Fibroblast of the aortic adventitia (primary cell): ENCODE measurements at regions not wholly inside any gene's neighbourhood (a gene's known extent, or its start where the extent isn't known, plus 50 kb on each side); places are given as distances from the start of the nearest gene placed in this dataset.
"Not testable (repeated sequence)": the region's sequence is repeated elsewhere in the genome, so short reads cannot be mapped to it uniquely, and the experiment has no call there.

ENCODE experiments used
- DNase-seq: peaks from one replicate; pipeline ENCODE4 v3.0.0-alpha.2; 2010; ENCODE audit warnings: low read depth
- H3K4me3 ChIP-seq: 2 replicates; pipeline ENCODE4 v1.5.1; 2011; ENCODE audit warnings: low read depth, mild to moderate bottlenecking, control low read depth, low read length, moderate library complexity
- CTCF ChIP-seq: IDR thresholded peaks from 2 replicates; pipeline ENCODE4 v1.5.1; 2011; ENCODE audit warnings: mild to moderate bottlenecking, low read length, control low read depth, inconsistent platforms; ENCODE audit not compliant: insufficient read depth

- peak; percentile 17 for DNase-seq
- not testable (repeated sequence) for H3K4me3 ChIP-seq
Observed at GRCh38 chr16:70014915-70015314, 63.8 kb downstream of the CLEC18A start.

GRCh38 chr16:70016751-70017150, 65.6 kb downstream of the CLEC18A start:
- not testable (repeated sequence) for DNase-seq, H3K4me3 ChIP-seq

GRCh38 chr16:70018254-70018653, 67.1 kb downstream of the CLEC18A start:
- TF ChIP-seq CTCF = no peak
- peak; percentile 4 for DNase-seq
- no peak overlapping the region for H3K4me3 ChIP-seq

- H3K4me3 ChIP-seq, DNase-seq: not testable (repeated sequence)
Observed at GRCh38 chr16:70023207-70023606, 72.1 kb downstream of the CLEC18A start.

GRCh38 chr16:70023956-70024355, 72.8 kb downstream of the CLEC18A start:
- not testable (repeated sequence) for DNase-seq, H3K4me3 ChIP-seq

- not testable (repeated sequence) for H3K4me3 ChIP-seq
- peak; percentile 75 for DNase-seq
Observed at GRCh38 chr16:70026165-70026854, 75.2 kb downstream of the CLEC18A start.

- not testable (repeated sequence) for DNase-seq, H3K4me3 ChIP-seq
Observed at GRCh38 chr16:70032906-70033305, 81.2 kb upstream of the PDPR start.

GRCh38 chr16:70037913-70038312, 76.2 kb upstream of the PDPR start:
- not testable (repeated sequence) for H3K4me3 ChIP-seq, DNase-seq

- H3K4me3 ChIP-seq, DNase-seq: not testable (repeated sequence)
Observed at GRCh38 chr16:70040554-70040953, 73.6 kb upstream of the PDPR start.

- not testable (repeated sequence) for DNase-seq, H3K4me3 ChIP-seq
Observed at GRCh38 chr16:70043538-70044067, 70.5 kb upstream of the PDPR start.

- not testable (repeated sequence) for H3K4me3 ChIP-seq, DNase-seq
Observed at GRCh38 chr16:70046560-70046959, 67.6 kb upstream of the PDPR start.

- not testable (repeated sequence) for DNase-seq, H3K4me3 ChIP-seq
Observed at GRCh38 chr16:70048083-70048482, 66.0 kb upstream of the PDPR start.

- not testable (repeated sequence) for DNase-seq, H3K4me3 ChIP-seq
Observed at GRCh38 chr16:70058056-70058455, 56.1 kb upstream of the PDPR start.

- not testable (repeated sequence) for H3K4me3 ChIP-seq, DNase-seq
Observed at GRCh38 chr16:70059429-70059828, 54.7 kb upstream of the PDPR start.

GRCh38 chr16:70060521-70061027, 53.6 kb upstream of the PDPR start:
- not testable (repeated sequence) for DNase-seq, H3K4me3 ChIP-seq

- not testable (repeated sequence) for DNase-seq, H3K4me3 ChIP-seq
Observed at GRCh38 chr16:70061671-70062218, 52.4 kb upstream of the PDPR start.

GRCh38 chr16:70062947-70063346, 51.2 kb upstream of the PDPR start:
- H3K4me3 ChIP-seq = not testable (repeated sequence)
- peak; percentile 14 for DNase-seq
